ENCODE measurements at regions not wholly inside any gene's neighbourhood (a gene's known extent, or its start where the extent isn't known, plus 50 kb on each side); places are given as distances from the start of the nearest gene placed in this dataset.

GRCh38 chr2:5980450-5981190 lies 288.4 kb downstream of the SOX11 start:
- H3K4me3 Mint-ChIP-seq (ENCODE audit: unreplicated experiment): no peak overlapping the region

GRCh38 chr2:5982193-5982902 lies 290.2 kb downstream of the SOX11 start:
- ChIA-PET POLR2A (no interaction called here), CTCF (no interaction called here)
- intact Hi-C loops (cut with micrococcal nuclease): no loop called here
- Mint-ChIP-seq H3K27ac (ENCODE audit: low read depth, unreplicated experiment) (no peak overlapping the region), H3K4me3 (ENCODE audit: unreplicated experiment) (no peak overlapping the region), H3K27me3 (ENCODE audit: insufficient read depth, unreplicated experiment) (no peaks in the 10 kb centered on the region), H3K9me3 (ENCODE audit: unreplicated experiment) (no peaks in the 10 kb centered on the region), H3K4me1 (ENCODE audit: insufficient read depth, unreplicated experiment) (peaks cover 13% of the 10 kb centered on the region), H3K36me3 (ENCODE audit: insufficient read depth, unreplicated experiment) (no peaks in the 10 kb centered on the region)
- no TSS peak for BruUV-seq (replicated peaks)
- no peak for TF ChIP-seq CTCF (IDR thresholded peaks at IDR 0.05; ENCODE audit: unreplicated experiment)
- no peak for DNase-seq (ENCODE audit: unreplicated experiment)

More at GRCh38 chr2:5980450-5981190, 288.4 kb downstream of the SOX11 start:
- Mint-ChIP-seq H3K36me3 (ENCODE audit: insufficient read depth, unreplicated experiment) (no peaks in the 10 kb centered on the region), H3K4me1 (ENCODE audit: insufficient read depth, unreplicated experiment) (peaks cover 13% of the 10 kb centered on the region), H3K27me3 (ENCODE audit: insufficient read depth, unreplicated experiment) (no peaks in the 10 kb centered on the region), H3K27ac (ENCODE audit: low read depth, unreplicated experiment) (no peak overlapping the region), H3K9me3 (ENCODE audit: unreplicated experiment) (no peaks in the 10 kb centered on the region)
- DNase-seq (ENCODE audit: unreplicated experiment): no peak
- intact Hi-C loops (cut with micrococcal nuclease): no loop called here
- CTCF ChIA-PET: no interaction called here
- no peak for TF ChIP-seq CTCF (IDR thresholded peaks at IDR 0.05; ENCODE audit: unreplicated experiment)
- BruUV-seq (replicated peaks): no TSS peak
- POLR2A ChIA-PET: no interaction called here

- Mint-ChIP-seq H3K36me3 (ENCODE audit: insufficient read depth, unreplicated experiment) (no peaks in the 10 kb centered on the region), H3K27ac (ENCODE audit: low read depth, unreplicated experiment) (no peak overlapping the region), H3K9me3 (ENCODE audit: unreplicated experiment) (no peaks in the 10 kb centered on the region), H3K4me1 (ENCODE audit: insufficient read depth, unreplicated experiment) (peaks cover 13% of the 10 kb centered on the region), H3K27me3 (ENCODE audit: insufficient read depth, unreplicated experiment) (no peaks in the 10 kb centered on the region), H3K4me3 (ENCODE audit: unreplicated experiment) (no peak overlapping the region)
- intact Hi-C loops (cut with micrococcal nuclease): no loop called here
- DNase-seq (ENCODE audit: unreplicated experiment): no peak
- CTCF ChIA-PET: no interaction called here
- POLR2A ChIA-PET: no interaction called here
- TF ChIP-seq CTCF (IDR thresholded peaks at IDR 0.05; ENCODE audit: unreplicated experiment): no peak
- no TSS peak for BruUV-seq (replicated peaks)
These were observed 290.7 kb downstream of the SOX11 start for GRCh38 chr2:5982903-5983265.

- no peak overlapping the region for H3K4me3 Mint-ChIP-seq (ENCODE audit: unreplicated experiment)
- H3K27ac Mint-ChIP-seq (ENCODE audit: low read depth, unreplicated experiment): no peak overlapping the region
- POLR2A ChIA-PET: no interaction called here
- no peaks in the 10 kb centered on the region for H3K36me3 Mint-ChIP-seq (ENCODE audit: insufficient read depth, unreplicated experiment)
- H3K27me3 Mint-ChIP-seq (ENCODE audit: insufficient read depth, unreplicated experiment): no peaks in the 10 kb centered on the region
- DNase-seq (ENCODE audit: unreplicated experiment): no peak
- peaks cover 10% of the 10 kb centered on the region for H3K4me1 Mint-ChIP-seq (ENCODE audit: insufficient read depth, unreplicated experiment)
- TF ChIP-seq CTCF (IDR thresholded peaks at IDR 0.05; ENCODE audit: unreplicated experiment): no peak
- CTCF ChIA-PET: no interaction called here
- no peaks in the 10 kb centered on the region for H3K9me3 Mint-ChIP-seq (ENCODE audit: unreplicated experiment)
- no TSS peak for BruUV-seq (replicated peaks)
- intact Hi-C loops (cut with micrococcal nuclease): no loop called here
These were observed 291.5 kb downstream of the SOX11 start for GRCh38 chr2:5983511-5984272.

Data from MCF 10A (cell line).